PC-9 (cell line): ENCODE measurements at regions not wholly inside any gene's neighbourhood (a gene's known extent, or its start where the extent isn't known, plus 50 kb on each side); places are given as distances from the start of the nearest gene placed in this dataset.

Source experiments
- CTCF ChIP-seq: fragments of 200-600 bp; sonication (generic); conservative IDR thresholded peaks from 2 replicates; pipeline ENCODE4 v1.6.1; 2017; ENCODE audit warnings: mixed run types, antibody characterized with exemption, mild to moderate bottlenecking, moderate library complexity
- EZH2 ChIP-seq: fragments of 200-600 bp; sonication (generic); IDR thresholded peaks from 2 replicates; pipeline ENCODE4 v1.8.0; 2017; ENCODE audit warnings: antibody characterized with exemption, low read depth

DNA sequence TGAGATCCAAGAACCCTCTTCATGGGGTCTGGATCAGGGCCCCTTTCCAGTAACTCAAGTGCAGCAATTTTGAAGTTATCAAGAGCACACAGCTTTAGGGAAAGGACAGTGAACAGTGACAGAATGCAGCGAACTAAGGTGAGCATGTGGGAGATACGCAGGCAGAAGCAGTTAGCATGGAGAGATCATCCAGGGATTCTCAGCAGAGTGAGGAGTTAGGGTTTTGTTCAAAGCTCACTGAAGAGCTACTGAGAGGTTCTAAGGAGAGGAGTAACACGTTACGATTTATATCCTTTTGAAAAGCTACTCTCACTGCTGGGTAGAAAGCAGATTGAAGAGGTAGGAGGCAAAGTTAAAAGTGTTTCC, 83.6 kb upstream of the MPP7 start:
- TF ChIP-seq CTCF (no peak), EZH2 (no peak)
